ENCODE measurements at regions not wholly inside any gene's neighbourhood (a gene's known extent, or its start where the extent isn't known, plus 50 kb on each side); places are given as distances from the start of the nearest gene placed in this dataset.

GRCh38 chr9:87346061-87346665, 151.5 kb upstream of the DAPK1 start:
- no peak for TF ChIP-seq CTCF (IDR thresholded peaks at IDR 0.05)
- Histone ChIP-seq H3K27ac (no peak overlapping the region), H3K36me3 (no peaks in the 10 kb centered on the region), H3K4me1 (peaks cover 0 to 3% (median 0%) of the 10 kb centered on the region in 9 donors), H3K4me3 (no peak overlapping the region), H3K27me3 (peaks cover 0 to 12% (median 4%) of the 10 kb centered on the region in 7 donors), H3K9me3 (peaks cover 0 to 12% (median 0%) of the 10 kb centered on the region in 11 donors)
- DNase-seq (no peak), ATAC-seq (no peak)
- 42 to 54% methylated on average over 5 of the region's 5 CpGs for WGBS, 2 donors
- intact Hi-C loops (cut with DNase I): loop anchor here in 1 of 10 donors (10.0 kb wide), 1 partner anchor 479 kb away; no protein-coding TSS in a partner anchor

GRCh38 chr9:87350915-87351314, 146.8 kb upstream of the DAPK1 start:
- Histone ChIP-seq H3K27ac (no peak overlapping the region), H3K36me3 (no peaks in the 10 kb centered on the region), H3K4me1 (no peaks in the 10 kb centered on the region), H3K9me3 (peaks cover 0 to 12% (median 0%) of the 10 kb centered on the region in 11 donors), H3K4me3 (no peak overlapping the region), H3K27me3 (peaks cover 0 to 13% (median 4%) of the 10 kb centered on the region in 7 donors)
- no peak for ATAC-seq
- 43 to 52% methylated on average over 2 of the region's 2 CpGs for WGBS, 2 donors
- no peak for DNase-seq
- intact Hi-C loops (cut with DNase I): no loop called here
- TF ChIP-seq CTCF (IDR thresholded peaks at IDR 0.05): no peak

- H3K36me3 ChIP-seq: no peaks in the 10 kb centered on the region
- ATAC-seq (no peak), DNase-seq (no peak)
- peaks cover 0 to 20% (median 5%) of the 10 kb centered on the region in 11 donors for H3K9me3 ChIP-seq
- H3K27me3 ChIP-seq: peaks cover 0 to 3% (median 0%) of the 10 kb centered on the region in 7 donors
- H3K4me1 ChIP-seq: no peaks in the 10 kb centered on the region
- WGBS, 2 donors: 86 to 94% methylated on average over 3 of the region's 3 CpGs
- TF ChIP-seq CTCF (IDR thresholded peaks at IDR 0.05): no peak
- H3K4me3 ChIP-seq: no peak overlapping the region
- no peak overlapping the region for H3K27ac ChIP-seq
- intact Hi-C loops (cut with DNase I): no loop called here
Observed at GRCh38 chr9:87353301-87353700, 144.4 kb upstream of the DAPK1 start.

- H3K36me3 ChIP-seq: no peaks in the 10 kb centered on the region
- intact Hi-C loops (cut with DNase I): no loop called here
- no peak overlapping the region for H3K27ac ChIP-seq
- no peaks in the 10 kb centered on the region for H3K4me1 ChIP-seq
- no peak overlapping the region for H3K4me3 ChIP-seq
- no peak for TF ChIP-seq CTCF (IDR thresholded peaks at IDR 0.05)
- DNase-seq: no peak
- 30 to 38% methylated on average over 1 of the region's 1 CpG for WGBS, 2 donors
- ATAC-seq: no peak
- peaks cover 0 to 3% (median 0%) of the 10 kb centered on the region in 7 donors for H3K27me3 ChIP-seq
- peaks cover 0 to 22% (median 3%) of the 10 kb centered on the region in 11 donors for H3K9me3 ChIP-seq
Observed at GRCh38 chr9:87354147-87354546, 143.5 kb upstream of the DAPK1 start.
